ENCODE measurements at regions not wholly inside any gene's neighbourhood (a gene's known extent, or its start where the extent isn't known, plus 50 kb on each side); places are given as distances from the start of the nearest gene placed in this dataset.

DNA sequence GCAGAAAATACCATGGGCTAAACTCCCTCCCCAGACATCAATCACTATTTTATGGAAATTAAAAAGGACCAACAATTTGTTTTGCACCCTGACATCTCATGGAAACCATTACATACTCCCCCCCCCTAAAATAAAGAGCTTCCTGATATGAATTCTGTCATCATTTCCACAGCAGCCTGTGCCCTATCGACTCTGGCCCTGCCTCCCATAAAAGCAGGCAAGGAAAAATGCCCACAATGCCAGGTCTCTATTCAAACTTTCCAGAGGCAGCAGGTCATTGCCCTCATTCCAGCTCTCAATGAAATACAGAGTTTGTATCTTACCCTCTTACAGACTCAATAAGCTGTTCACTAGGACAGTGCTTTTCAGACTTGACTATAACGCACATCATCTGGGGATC, 254.4 kb upstream of the TANK start:
- no peaks in the 10 kb centered on the region for H3K9me3 Mint-ChIP-seq
- H3K27ac Mint-ChIP-seq: no peak overlapping the region
- no peak overlapping the region for H3K4me3 Mint-ChIP-seq
- H3K27me3 Mint-ChIP-seq: no peaks in the 10 kb centered on the region
- ATAC-seq: no peak
- DNase-seq: no peak
- H3K4me1 Mint-ChIP-seq: no peaks in the 10 kb centered on the region

- peak overlapping the region in 1 of 2 donors; percentile 42 for H3K27ac Mint-ChIP-seq
- DNase-seq: no peak
- no peak for ATAC-seq
- H3K9me3 Mint-ChIP-seq: no peaks in the 10 kb centered on the region
- H3K27me3 Mint-ChIP-seq: no peaks in the 10 kb centered on the region
- no peak overlapping the region for H3K4me3 Mint-ChIP-seq
- no peaks in the 10 kb centered on the region for H3K4me1 Mint-ChIP-seq
These were observed 253.3 kb upstream of the TANK start for GRCh38 chr2:160906878-160907277.

DNA sequence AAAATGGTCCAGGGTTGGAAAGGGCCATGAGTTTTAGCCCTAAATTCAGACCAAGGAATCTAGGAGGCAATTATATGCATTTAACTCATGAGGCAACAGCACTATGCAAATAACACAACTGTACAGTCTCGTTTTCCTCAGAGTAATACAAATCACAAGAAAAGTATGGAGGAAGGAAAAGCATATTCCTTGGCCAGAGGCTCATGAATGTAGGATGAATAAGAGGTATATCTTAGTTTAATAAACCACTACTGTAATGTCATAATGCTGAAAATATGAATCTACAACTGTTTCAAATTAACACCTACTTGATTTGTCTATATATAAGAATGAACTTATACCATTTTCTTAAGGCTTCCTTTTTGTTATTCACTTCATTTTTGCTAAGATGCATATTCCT, 252.5 kb upstream of the TANK start:
- Mint-ChIP-seq H3K4me1 (no peaks in the 10 kb centered on the region), H3K27me3 (no peaks in the 10 kb centered on the region), H3K9me3 (no peaks in the 10 kb centered on the region), H3K4me3 (no peak overlapping the region), H3K27ac (no peak overlapping the region)
- DNase-seq: no peak
- no peak for ATAC-seq

GRCh38 chr2:160908157-160908556, 252.1 kb upstream of the TANK start:
- H3K27ac Mint-ChIP-seq: no peak overlapping the region
- DNase-seq: no peak
- H3K9me3 Mint-ChIP-seq: no peaks in the 10 kb centered on the region
- H3K4me1 Mint-ChIP-seq: no peaks in the 10 kb centered on the region
- no peak for ATAC-seq
- no peaks in the 10 kb centered on the region for H3K27me3 Mint-ChIP-seq
- H3K4me3 Mint-ChIP-seq: no peak overlapping the region

DNA sequence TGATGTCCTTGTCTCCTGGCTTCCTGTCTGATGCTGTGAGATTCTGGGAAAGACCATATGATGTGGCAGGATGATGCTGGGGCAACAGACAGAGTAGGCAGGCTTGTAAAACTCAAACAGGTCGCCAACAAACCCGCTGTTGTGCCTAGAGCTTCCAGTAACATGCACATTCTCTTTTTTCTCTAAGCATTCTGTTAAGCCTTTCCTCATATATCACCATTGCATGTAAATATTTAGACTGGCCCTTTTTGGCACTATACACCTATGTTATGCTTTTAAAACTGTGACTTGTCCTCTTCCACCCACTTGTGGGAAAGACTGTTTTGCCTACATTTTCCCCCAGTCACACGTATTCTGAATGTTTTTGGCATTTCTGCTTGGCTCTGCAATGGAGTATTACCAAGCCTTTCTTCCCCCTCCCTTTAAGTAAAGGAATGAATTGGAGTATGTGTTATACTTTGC, 250.4 kb upstream of the TANK start:
- Mint-ChIP-seq H3K9me3 (peaks cover 0 to 2% of the 10 kb centered on the region in 2 donors), H3K27ac (no peak overlapping the region), H3K4me1 (no peaks in the 10 kb centered on the region), H3K27me3 (no peaks in the 10 kb centered on the region), H3K4me3 (no peak overlapping the region)
- no peak for ATAC-seq
- no peak for DNase-seq

DNA sequence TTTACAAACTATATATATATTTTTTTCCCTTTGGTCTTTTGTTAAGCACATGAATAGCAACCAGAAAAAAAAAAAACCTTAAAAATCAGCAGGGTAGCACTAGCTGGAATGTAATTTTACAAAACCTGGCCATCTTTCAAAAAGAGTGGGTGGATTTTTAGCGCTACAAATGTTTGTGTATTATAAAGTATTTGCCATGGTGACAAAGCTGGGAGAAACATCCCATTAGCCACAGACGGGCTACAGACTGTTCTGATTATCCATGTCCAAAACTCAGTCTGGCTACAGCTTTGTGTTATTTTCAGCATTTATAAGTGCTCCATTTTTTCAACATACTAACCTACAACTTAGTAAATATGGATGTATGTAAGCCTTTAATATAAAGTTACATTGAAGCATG, 249.5 kb upstream of the TANK start:
- Mint-ChIP-seq H3K27me3 (no peaks in the 10 kb centered on the region), H3K4me3 (no peak overlapping the region), H3K27ac (no peak overlapping the region), H3K4me1 (no peaks in the 10 kb centered on the region), H3K9me3 (peaks cover 0 to 11% of the 10 kb centered on the region in 2 donors)
- DNase-seq (no peak), ATAC-seq (no peak)

GRCh38 chr2:160911258-160911657, 249.0 kb upstream of the TANK start:
- no peak overlapping the region for H3K27ac Mint-ChIP-seq
- H3K4me1 Mint-ChIP-seq: no peaks in the 10 kb centered on the region
- ATAC-seq (no peak), DNase-seq (no peak)
- H3K9me3 Mint-ChIP-seq: peaks cover 0 to 11% of the 10 kb centered on the region in 2 donors
- H3K27me3 Mint-ChIP-seq: no peaks in the 10 kb centered on the region
- no peak overlapping the region for H3K4me3 Mint-ChIP-seq

- no peak for ATAC-seq
- Mint-ChIP-seq H3K27me3 (no peaks in the 10 kb centered on the region), H3K4me1 (no peaks in the 10 kb centered on the region), H3K4me3 (no peak overlapping the region), H3K9me3 (peaks cover 0 to 11% of the 10 kb centered on the region in 2 donors), H3K27ac (no peak overlapping the region)
- DNase-seq: no peak
These were observed 248.0 kb upstream of the TANK start for GRCh38 chr2:160912276-160912675.

DNA sequence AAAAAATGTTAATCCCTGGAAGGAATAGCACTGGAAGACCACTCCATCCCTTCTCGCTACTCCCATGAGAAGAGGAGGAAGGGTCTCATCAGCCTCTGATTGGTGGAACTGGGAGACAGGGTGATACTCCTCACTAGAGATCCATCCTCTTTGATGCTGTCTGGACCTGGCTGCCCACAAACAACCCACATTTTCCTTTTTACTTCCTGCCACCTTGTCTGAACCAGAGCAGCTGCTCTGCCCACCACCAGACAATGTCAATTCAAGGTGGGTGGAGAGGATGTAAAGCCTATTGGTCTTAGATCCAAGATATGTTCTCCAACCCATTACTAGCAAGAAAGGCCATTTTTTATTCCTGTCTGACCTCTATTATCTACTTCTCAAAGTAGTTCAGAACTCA, 246.9 kb upstream of the TANK start:
- ATAC-seq (no peak), DNase-seq (no peak)
- Mint-ChIP-seq H3K4me1 (no peaks in the 10 kb centered on the region), H3K4me3 (no peak overlapping the region), H3K9me3 (peaks cover 0 to 11% of the 10 kb centered on the region in 2 donors), H3K27ac (no peak overlapping the region), H3K27me3 (no peaks in the 10 kb centered on the region)

DNA sequence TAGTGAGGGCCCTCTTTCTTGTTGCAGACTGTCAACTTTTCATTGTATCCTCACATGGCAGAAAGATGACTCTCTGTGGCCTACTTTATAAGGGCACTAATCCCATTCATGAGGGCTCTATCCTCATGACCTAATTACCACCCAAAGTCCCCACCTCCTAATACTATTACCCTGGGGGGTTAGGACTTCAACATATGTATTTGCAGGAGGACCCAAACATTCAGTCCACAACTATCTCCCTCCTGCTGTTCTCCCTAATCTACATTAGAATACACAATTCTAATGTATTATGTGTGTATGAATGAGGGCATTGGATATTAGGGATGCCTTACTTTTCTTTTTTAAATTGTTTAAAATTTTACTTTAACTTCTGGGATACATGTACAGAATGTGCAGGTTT, 246.0 kb upstream of the TANK start:
- no peak for DNase-seq
- Mint-ChIP-seq H3K27ac (no peak overlapping the region), H3K9me3 (peaks cover 0 to 11% of the 10 kb centered on the region in 2 donors), H3K4me1 (no peaks in the 10 kb centered on the region), H3K4me3 (no peak overlapping the region), H3K27me3 (no peaks in the 10 kb centered on the region)
- ATAC-seq: no peak

GRCh38 chr2:160916300-160916699, 243.9 kb upstream of the TANK start:
- H3K4me3 Mint-ChIP-seq: no peak overlapping the region
- no peaks in the 10 kb centered on the region for H3K27me3 Mint-ChIP-seq
- H3K27ac Mint-ChIP-seq: no peak overlapping the region
- no peak for ATAC-seq
- H3K4me1 Mint-ChIP-seq: no peaks in the 10 kb centered on the region
- DNase-seq: no peak
- peaks cover 0 to 11% of the 10 kb centered on the region in 2 donors for H3K9me3 Mint-ChIP-seq

- DNase-seq (no peak), ATAC-seq (no peak)
- H3K4me1 Mint-ChIP-seq: no peaks in the 10 kb centered on the region
- H3K27ac Mint-ChIP-seq: no peak overlapping the region
- no peak overlapping the region for H3K4me3 Mint-ChIP-seq
- no peaks in the 10 kb centered on the region for H3K27me3 Mint-ChIP-seq
- peaks cover 0 to 11% of the 10 kb centered on the region in 2 donors for H3K9me3 Mint-ChIP-seq
These were observed 242.4 kb upstream of the TANK start for GRCh38 chr2:160917850-160918249.

- H3K27me3 Mint-ChIP-seq: no peaks in the 10 kb centered on the region
- no peak for DNase-seq
- no peak overlapping the region for H3K27ac Mint-ChIP-seq
- H3K9me3 Mint-ChIP-seq: peaks cover 0 to 11% of the 10 kb centered on the region in 2 donors
- no peak for ATAC-seq
- H3K4me1 Mint-ChIP-seq: no peaks in the 10 kb centered on the region
- H3K4me3 Mint-ChIP-seq: no peak overlapping the region
These were observed 242.0 kb upstream of the TANK start for GRCh38 chr2:160918258-160918657.

DNA sequence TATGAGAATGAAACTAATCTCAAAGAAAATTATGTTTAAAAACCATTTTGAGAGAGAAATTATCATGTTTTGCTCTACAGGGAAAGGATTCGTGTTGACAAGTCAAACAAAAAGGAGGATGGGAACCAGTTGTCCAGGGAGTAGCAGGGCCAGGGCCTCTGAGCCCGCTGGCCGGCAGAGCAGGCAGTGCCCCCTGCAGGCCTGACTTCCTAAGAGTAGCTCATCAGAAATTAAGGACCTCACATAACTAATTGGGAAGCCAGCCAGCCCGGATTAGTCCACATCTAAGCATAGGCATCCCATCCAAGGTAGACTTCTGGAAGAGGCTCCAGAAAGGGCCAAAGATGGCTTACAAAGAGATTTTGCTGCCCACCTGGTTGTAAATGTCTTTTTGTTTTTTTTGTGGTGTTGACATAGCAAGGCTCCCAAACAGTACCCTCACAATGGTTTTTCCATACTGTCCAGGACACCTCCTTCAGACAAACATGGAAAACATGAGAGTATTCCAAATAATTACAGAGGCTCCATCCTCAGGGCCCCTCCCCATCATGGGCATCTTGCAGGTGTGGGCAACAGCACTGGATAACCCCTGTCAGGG, 241.2 kb upstream of the TANK start:
- ATAC-seq: no peak
- H3K4me3 Mint-ChIP-seq: no peak overlapping the region
- H3K27me3 Mint-ChIP-seq: no peaks in the 10 kb centered on the region
- H3K4me1 Mint-ChIP-seq: no peaks in the 10 kb centered on the region
- no peak overlapping the region for H3K27ac Mint-ChIP-seq
- DNase-seq: peak; percentile 5 to 26
- peaks cover 0 to 11% of the 10 kb centered on the region in 2 donors for H3K9me3 Mint-ChIP-seq

- Mint-ChIP-seq H3K4me1 (no peaks in the 10 kb centered on the region), H3K27me3 (no peaks in the 10 kb centered on the region), H3K4me3 (no peak overlapping the region), H3K27ac (no peak overlapping the region), H3K9me3 (peaks cover 0 to 6% of the 10 kb centered on the region in 2 donors)
- no peak for DNase-seq
- ATAC-seq: no peak
These were observed 240.2 kb upstream of the TANK start for GRCh38 chr2:160920061-160920460.

DNA sequence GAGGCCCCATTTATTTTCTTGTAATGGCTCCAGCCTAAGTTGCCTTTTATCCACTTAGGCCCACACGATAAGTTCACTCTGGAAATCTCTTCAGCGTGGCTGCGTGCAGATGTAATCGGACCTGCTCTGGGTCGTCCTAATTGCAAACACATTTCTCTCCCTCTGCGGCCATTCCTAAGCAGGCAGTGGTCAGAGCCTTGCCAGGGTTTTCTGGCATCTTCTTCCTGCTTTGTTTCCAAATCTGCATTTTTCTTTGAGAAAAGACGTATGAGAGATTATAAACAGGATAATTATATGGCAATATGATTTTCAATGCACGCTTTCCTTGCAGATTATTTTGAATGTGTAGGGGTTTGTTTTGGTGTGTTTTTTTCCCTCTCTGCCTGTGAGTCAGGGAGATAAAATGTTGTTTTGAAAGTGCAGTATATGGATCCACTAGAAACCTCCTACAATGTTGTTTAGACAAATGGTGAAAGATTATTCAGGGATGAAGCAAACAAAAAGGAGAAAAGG, 239.4 kb upstream of the TANK start:
- Mint-ChIP-seq H3K9me3 (no peaks in the 10 kb centered on the region), H3K4me3 (no peak overlapping the region), H3K27me3 (no peaks in the 10 kb centered on the region), H3K4me1 (no peaks in the 10 kb centered on the region), H3K27ac (no peak overlapping the region)
- ATAC-seq: no peak
- DNase-seq: no peak

GRCh38 chr2:160921386-160921964, 238.8 kb upstream of the TANK start:
- H3K27me3 Mint-ChIP-seq: no peaks in the 10 kb centered on the region
- no peaks in the 10 kb centered on the region for H3K4me1 Mint-ChIP-seq
- H3K4me3 Mint-ChIP-seq: no peak overlapping the region
- no peaks in the 10 kb centered on the region for H3K9me3 Mint-ChIP-seq
- no peak for DNase-seq
- no peak for ATAC-seq
- H3K27ac Mint-ChIP-seq: no peak overlapping the region
